ENCODE measurements at regions not wholly inside any gene's neighbourhood (a gene's known extent, or its start where the extent isn't known, plus 50 kb on each side); places are given as distances from the start of the nearest gene placed in this dataset.

GRCh38 chr5:56499491-56499890, 266.4 kb upstream of the ANKRD55 start:
- no peak for TF ChIP-seq TAF1 (IDR thresholded peaks at IDR 0.05; ENCODE audit: low read depth)
- no peak for TF ChIP-seq CTCF (IDR thresholded peaks at IDR 0.05; ENCODE audit: poor library complexity, severe bottlenecking)
- TF ChIP-seq EZH2 (IDR thresholded peaks at IDR 0.05; ENCODE audit: borderline replicate concordance, insufficient read depth, low read length, poor library complexity, severe bottlenecking) = no peak
